HG03139 (cell line): ENCODE measurements at regions not wholly inside any gene's neighbourhood (a gene's known extent, or its start where the extent isn't known, plus 50 kb on each side); places are given as distances from the start of the nearest gene placed in this dataset.

ENCODE experiments used
- ATAC-seq: cut with Tn5 transposase; IDR thresholded peaks from one replicate; pipeline ENCODE4 v1.9.1; 2021; ENCODE audit not compliant: unreplicated experiment

- no peak for ATAC-seq
Observed at GRCh38 chr6:132868057-132868456, 53.7 kb downstream of the RPS12 start.

GRCh38 chr6:132872923-132873322 lies 58.6 kb downstream of the RPS12 start:
- peak; percentile 100 for ATAC-seq

- ATAC-seq, result no peak
Observed at GRCh38 chr6:132877003-132877402, 62.6 kb downstream of the RPS12 start.

DNA sequence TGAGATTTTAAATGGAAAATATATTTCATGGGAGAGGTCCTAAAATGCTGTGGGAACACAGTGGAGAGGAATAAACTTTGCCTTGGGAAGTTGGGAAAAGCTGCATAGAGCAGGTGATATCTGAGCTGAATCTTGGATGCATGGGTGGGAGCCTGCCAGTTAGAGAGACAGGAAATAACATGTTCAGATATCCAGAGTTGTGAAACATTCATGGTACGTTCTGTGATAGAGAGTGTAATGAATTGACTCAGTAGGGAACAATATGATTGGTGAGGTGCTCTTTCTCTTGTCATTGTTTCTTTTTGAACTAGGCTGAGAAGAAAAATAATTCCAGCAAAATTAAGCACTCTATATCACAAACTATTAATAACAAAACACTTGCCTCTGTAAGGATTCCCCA lies 72.8 kb downstream of the RPS12 start:
- ATAC-seq, result no peak

DNA sequence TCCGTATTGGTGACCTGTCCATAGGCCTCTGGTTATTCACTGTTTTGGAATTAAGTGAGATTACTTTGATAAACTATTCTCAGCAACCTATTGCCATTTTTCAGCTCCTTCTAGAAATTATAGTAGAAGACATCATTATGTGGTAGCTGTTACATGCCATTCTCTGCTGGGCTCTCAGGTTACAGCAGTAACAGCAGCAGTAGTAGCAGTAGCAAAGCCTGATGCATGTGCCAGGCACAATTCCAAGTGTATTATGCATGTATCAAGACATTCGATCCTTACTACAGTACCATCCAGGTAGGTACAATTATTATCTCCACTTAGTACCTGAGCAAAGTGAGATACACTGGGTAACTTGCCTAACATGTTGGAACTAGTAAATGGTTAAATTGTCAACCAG lies 74.3 kb downstream of the RPS12 start:
- no peak for ATAC-seq

GRCh38 chr6:132892929-132893771 lies 78.8 kb downstream of the RPS12 start:
- no peak for ATAC-seq

GRCh38 chr6:132893772-132894490 lies 79.6 kb downstream of the RPS12 start:
- no peak for ATAC-seq

DNA sequence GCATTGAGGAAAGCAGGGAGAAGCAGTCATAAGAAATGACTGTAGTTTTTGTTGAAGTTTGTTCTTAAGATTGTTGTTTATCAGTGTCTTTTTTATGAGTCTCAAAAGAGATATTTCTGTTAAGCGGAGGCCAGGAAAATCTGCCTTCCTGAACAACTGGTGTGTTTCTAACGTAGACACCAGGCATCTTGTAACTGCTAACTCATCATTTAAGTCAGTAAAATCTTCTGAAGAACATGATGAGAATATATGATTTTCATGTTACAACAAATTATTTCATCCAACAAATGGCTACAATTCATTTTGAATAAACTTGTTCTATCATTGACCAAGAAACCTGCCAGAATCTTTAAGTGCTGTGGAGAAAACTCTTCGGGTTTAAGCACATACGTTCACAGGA lies 84.0 kb downstream of the RPS12 start:
- ATAC-seq, result no peak

DNA sequence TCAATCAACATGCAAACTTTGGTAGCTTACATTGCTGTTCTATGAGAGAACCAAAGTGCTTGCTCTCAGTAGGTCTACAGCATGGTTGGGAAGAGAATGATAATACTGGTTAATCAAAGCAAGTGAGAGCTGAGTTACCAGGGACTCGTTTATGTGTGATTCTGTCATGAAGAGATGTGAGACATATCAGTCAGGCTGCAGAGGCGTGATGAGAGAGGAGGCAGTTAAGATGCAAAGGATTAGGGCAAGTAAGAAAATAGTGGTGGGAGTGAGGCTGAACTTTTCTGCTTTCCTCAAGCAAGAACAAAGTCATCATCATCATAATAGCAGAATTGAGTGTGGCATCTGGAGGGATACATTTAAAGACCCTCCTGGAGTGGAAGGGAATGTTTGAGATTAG lies 86.5 kb downstream of the RPS12 start:
- ATAC-seq, result no peak

DNA sequence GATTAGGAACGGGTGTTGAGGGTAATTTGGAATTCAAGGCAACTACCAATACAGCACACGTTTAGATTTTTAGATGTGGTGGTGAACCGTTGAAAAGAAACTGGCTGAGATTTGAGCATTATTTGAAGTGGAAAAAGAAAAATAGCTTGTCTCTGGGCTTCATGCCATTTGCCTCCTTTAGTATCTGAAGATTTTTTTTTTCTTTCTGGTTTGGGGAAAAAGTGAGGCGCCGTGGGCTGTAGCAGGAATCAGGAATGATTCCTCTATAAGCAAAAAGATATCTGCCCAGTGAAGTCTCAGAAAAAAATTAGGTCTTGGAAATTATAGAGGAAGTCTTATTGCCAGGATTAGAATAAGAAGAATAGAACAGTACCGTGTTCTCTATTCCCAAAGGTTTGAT lies 88.5 kb downstream of the RPS12 start:
- ATAC-seq, result no peak

- no peak for ATAC-seq
Observed at GRCh38 chr6:132907231-132907630, 92.9 kb downstream of the RPS12 start.

- ATAC-seq, result no peak
Observed at GRCh38 chr6:132907914-132908313, 93.5 kb downstream of the RPS12 start.

GRCh38 chr6:132909742-132910141 lies 95.4 kb downstream of the RPS12 start:
- no peak for ATAC-seq

GRCh38 chr6:132910759-132911158 lies 96.4 kb downstream of the RPS12 start:
- no peak for ATAC-seq

GRCh38 chr6:132919045-132919860 lies 104.9 kb downstream of the RPS12 start:
- no peak for ATAC-seq

GRCh38 chr6:132927713-132928112 lies 113.3 kb downstream of the RPS12 start:
- no peak for ATAC-seq

GRCh38 chr6:132929141-132929540 lies 114.8 kb downstream of the RPS12 start:
- no peak for ATAC-seq

GRCh38 chr6:132931313-132931712 lies 116.9 kb downstream of the RPS12 start:
- ATAC-seq, result no peak

- ATAC-seq, result no peak
Observed at GRCh38 chr6:132931936-132932514, 117.7 kb downstream of the RPS12 start.

DNA sequence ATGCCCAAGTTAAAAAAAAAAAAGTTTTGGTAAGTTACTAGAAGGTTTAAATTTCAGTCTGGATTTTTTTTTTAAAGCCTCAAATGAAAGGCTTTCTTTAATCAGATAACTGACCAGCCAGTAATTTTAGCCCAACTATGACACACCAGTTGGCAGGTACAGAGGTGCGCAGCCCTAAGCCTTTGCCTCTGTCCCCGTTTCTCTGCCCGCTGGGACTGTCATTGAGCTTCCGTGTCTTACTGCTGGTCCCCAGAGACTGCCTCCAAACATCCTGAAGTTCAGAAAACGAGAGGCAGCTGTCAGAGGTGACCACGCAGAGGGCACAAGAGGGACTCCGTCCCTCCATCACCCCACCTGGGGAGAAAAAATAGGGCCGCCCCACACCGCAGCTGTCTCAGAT lies 118.2 kb downstream of the RPS12 start:
- ATAC-seq, result no peak

GRCh38 chr6:132933090-132933489 lies 118.7 kb downstream of the RPS12 start:
- ATAC-seq, result no peak
